ENCODE measurements at regions not wholly inside any gene's neighbourhood (a gene's known extent, or its start where the extent isn't known, plus 50 kb on each side); places are given as distances from the start of the nearest gene placed in this dataset.

DNA sequence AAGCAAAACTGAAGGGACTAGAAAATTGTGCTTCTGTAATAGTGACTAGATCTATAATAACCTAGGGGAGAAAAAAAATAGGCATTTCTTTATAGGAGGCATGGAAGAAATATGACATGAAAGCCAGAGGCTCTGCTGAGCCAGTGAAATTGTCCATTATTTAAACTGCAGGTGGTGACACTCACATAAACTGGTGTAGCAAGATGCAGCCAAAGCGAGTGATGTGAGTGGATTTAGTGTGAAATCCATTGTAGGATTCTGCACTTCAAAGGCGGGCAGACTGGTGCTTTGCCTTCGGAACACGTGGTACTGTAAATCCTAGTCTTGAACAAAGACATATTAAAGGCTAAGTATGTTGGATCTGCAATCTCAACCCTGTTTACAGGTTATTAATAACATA is 361.9 kb downstream of the TBC1D4 start (continued):
- TF ChIP-seq MXI1 (IDR thresholded peaks at IDR 0.05; ENCODE audit: low read depth, low read length) (no peak), PAX5 (IDR thresholded peaks at IDR 0.05; ENCODE audit: borderline replicate concordance, low read depth, low read length) (no peak), EP300 (IDR thresholded peaks at IDR 0.05; ENCODE audit: borderline replicate concordance in 1 of 2, control insufficient read depth in 1 of 2, low read depth in 2 of 2, low read length in 2 of 2) (no peak), YBX1 (IDR thresholded peaks at IDR 0.05) (no peak)
- TF ChIP-seq, protein P1, sequence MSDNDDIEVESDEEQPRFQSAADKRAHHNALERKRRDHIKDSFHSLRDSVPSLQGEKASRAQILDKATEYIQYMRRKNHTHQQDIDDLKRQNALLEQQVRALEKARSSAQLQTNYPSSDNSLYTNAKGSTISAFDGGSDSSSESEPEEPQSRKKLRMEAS (IDR thresholded peaks at IDR 0.05; ENCODE audit: low read depth, low read length) = no peak

GRCh38 chr13:75115171-75115570 is 366.8 kb downstream of the TBC1D4 start:
- no TSS peak for BruUV-seq (replicated peaks)
- DNase-seq (ENCODE audit: low read depth, low spot score) (no peak), FAIRE-seq (no peak), ATAC-seq (no peak)
- Histone ChIP-seq H3K4me3 (no peak overlapping the region), H3K4me1 (ENCODE audit: control insufficient read depth, insufficient read depth, low read length) (no peaks in the 10 kb centered on the region), H3K9me3 (replicated peaks; ENCODE audit: control insufficient read depth, insufficient read depth, low read length) (no peaks in the 10 kb centered on the region), H3K36me3 (ENCODE audit: control insufficient read depth in 2 of 2, insufficient read depth in 2 of 2, low read length in 1 of 2) (no peaks in the 10 kb centered on the region), H2AFZ (ENCODE audit: control insufficient read depth, low read depth, low read length) (no peak overlapping the region), H3K27ac (ENCODE audit: control insufficient read depth, insufficient read depth) (no peak overlapping the region), H3K79me2 (ENCODE audit: control insufficient read depth, insufficient read depth, low read length) (no peaks in the 10 kb centered on the region), H4K20me1 (ENCODE audit: control insufficient read depth, insufficient read depth) (no peaks in the 10 kb centered on the region), H3K27me3 (replicated peaks in 1 of 2; ENCODE audit: control insufficient read depth in 2 of 2, insufficient read depth in 2 of 2, low read length in 1 of 2) (no peaks in the 10 kb centered on the region), H3K9ac (ENCODE audit: control insufficient read depth, insufficient read depth, low read length) (no peak overlapping the region), H3K4me2 (ENCODE audit: control insufficient read depth, insufficient read depth) (no peak overlapping the region)
- RAD21 ChIA-PET (ENCODE audit: unreplicated experiment) = no interaction called here
- intact Hi-C loops (cut with micrococcal nuclease; ENCODE audit: unreplicated experiment) (no loop called here), in situ Hi-C loops (cut with MboI) (no loop called here)
- CTCF ChIA-PET = no interaction called here
- no peak for TF ChIP-seq MEF2B (IDR thresholded peaks at IDR 0.05; ENCODE audit: partially characterized antibody, poor library complexity, severe bottlenecking)
- TF ChIP-seq CEBPB (IDR thresholded peaks at IDR 0.05; ENCODE audit: borderline replicate concordance in 1 of 2, low read depth in 2 of 2, low read length in 2 of 2) = no peak
- no peak for TF ChIP-seq TAF1 (IDR thresholded peaks at IDR 0.05; ENCODE audit: borderline replicate concordance, low read depth, low read length)
- TF ChIP-seq YBX1 (IDR thresholded peaks at IDR 0.05) = no peak
- TF ChIP-seq NFYB (IDR thresholded peaks at IDR 0.05; ENCODE audit: insufficient read depth, low read depth, low read length) = no peak
- TF ChIP-seq IRF4 (IDR thresholded peaks at IDR 0.05; ENCODE audit: low read depth, low read length) = no peak
- no peak for TF ChIP-seq RB1 (IDR thresholded peaks at IDR 0.05; ENCODE audit: borderline replicate concordance)
- TF ChIP-seq FOS (IDR thresholded peaks at IDR 0.05; ENCODE audit: borderline replicate concordance, extremely low read depth, insufficient read length) = no peak
- no peak for TF ChIP-seq SKIL (IDR thresholded peaks at IDR 0.05; ENCODE audit: low read depth, poor library complexity, severe bottlenecking)
- no peak for TF ChIP-seq HCFC1 (IDR thresholded peaks at IDR 0.05; ENCODE audit: low read length)
- no peak for TF ChIP-seq LARP7 (IDR thresholded peaks at IDR 0.05)
- no peak for TF ChIP-seq ZZZ3 (IDR thresholded peaks at IDR 0.05; ENCODE audit: control insufficient read depth, insufficient read length, low read depth)
- TF ChIP-seq, protein P2, sequence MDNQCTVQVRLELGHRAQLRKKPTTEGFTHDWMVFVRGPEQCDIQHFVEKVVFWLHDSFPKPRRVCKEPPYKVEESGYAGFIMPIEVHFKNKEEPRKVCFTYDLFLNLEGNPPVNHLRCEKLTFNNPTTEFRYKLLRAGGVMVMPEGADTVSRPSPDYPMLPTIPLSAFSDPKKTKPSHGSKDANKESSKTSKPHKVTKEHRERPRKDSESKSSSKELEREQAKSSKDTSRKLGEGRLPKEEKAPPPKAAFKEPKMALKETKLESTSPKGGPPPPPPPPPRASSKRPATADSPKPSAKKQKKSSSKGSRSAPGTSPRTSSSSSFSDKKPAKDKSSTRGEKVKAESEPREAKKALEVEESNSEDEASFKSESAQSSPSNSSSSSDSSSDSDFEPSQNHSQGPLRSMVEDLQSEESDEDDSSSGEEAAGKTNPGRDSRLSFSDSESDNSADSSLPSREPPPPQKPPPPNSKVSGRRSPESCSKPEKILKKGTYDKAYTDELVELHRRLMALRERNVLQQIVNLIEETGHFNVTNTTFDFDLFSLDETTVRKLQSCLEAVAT (IDR thresholded peaks at IDR 0.05) = no peak
- no peak for TF ChIP-seq CBX5 (IDR thresholded peaks at IDR 0.05; ENCODE audit: low read depth)
- SMC1A ChIA-PET (ENCODE audit: uncharacterized antibody, unreplicated experiment) = interaction anchor here (1.3 kb wide), 1 partner anchor 8 kb away, joined by 4 read pairs; no protein-coding TSS in a partner anchor
- 0% methylated on average over 2 of the region's 2 CpGs for WGBS (ENCODE audit: insufficient coverage, insufficient replicate concordance, low lambda C conversion rate, missing lambda C conversion rate)
- POLR2A ChIA-PET = no interaction called here
